ENCODE measurements at regions not wholly inside any gene's neighbourhood (a gene's known extent, or its start where the extent isn't known, plus 50 kb on each side); places are given as distances from the start of the nearest gene placed in this dataset.

GRCh38 chr2:128628996-128629395, 310.3 kb upstream of the HS6ST1 start:
- Histone ChIP-seq H3K4me3 (replicated peaks; ENCODE audit: insufficient read depth, low read length) (no peak overlapping the region), H3K27ac (replicated peaks) (no peak overlapping the region), H3K27me3 (ENCODE audit: insufficient read depth, poor library complexity, severe bottlenecking) (no peaks in the 10 kb centered on the region)
- DNase-seq (ENCODE audit: low read depth in 1 of 2, low spot score in 1 of 2) = no peak
- TF ChIP-seq REST (IDR thresholded peaks at IDR 0.05; ENCODE audit: insufficient replicate concordance, low read depth) = no peak
- no peak for TF ChIP-seq CTCF (IDR thresholded peaks at IDR 0.05; ENCODE audit: insufficient read depth, low read length)
- TF ChIP-seq SPI1 (IDR thresholded peaks at IDR 0.05; ENCODE audit: borderline replicate concordance, low read depth) = no peak
- no peak for TF ChIP-seq GABPA (IDR thresholded peaks at IDR 0.05; ENCODE audit: low read depth)

- H3K27me3 ChIP-seq (ENCODE audit: insufficient read depth, poor library complexity, severe bottlenecking) = no peaks in the 10 kb centered on the region
- no peak overlapping the region for H3K27ac ChIP-seq (replicated peaks)
- no peak overlapping the region for H3K4me3 ChIP-seq (replicated peaks; ENCODE audit: insufficient read depth, low read length)
- DNase-seq (ENCODE audit: low read depth in 1 of 2, low spot score in 1 of 2) = no peak
- TF ChIP-seq REST (IDR thresholded peaks at IDR 0.05; ENCODE audit: insufficient replicate concordance, low read depth) = no peak
- TF ChIP-seq POLR2AphosphoS5 (IDR thresholded peaks at IDR 0.05; ENCODE audit: low read depth) = no peak
- no peak for TF ChIP-seq SPI1 (IDR thresholded peaks at IDR 0.05; ENCODE audit: borderline replicate concordance, low read depth)
- TF ChIP-seq GABPA (IDR thresholded peaks at IDR 0.05; ENCODE audit: low read depth) = no peak
- TF ChIP-seq CTCF (IDR thresholded peaks at IDR 0.05; ENCODE audit: insufficient read depth, low read length) = no peak
Observed at GRCh38 chr2:128630974-128631697, 312.5 kb upstream of the HS6ST1 start.

- Histone ChIP-seq H3K27ac (replicated peaks) (no peak overlapping the region), H3K4me3 (replicated peaks; ENCODE audit: insufficient read depth, low read length) (no peak overlapping the region), H3K27me3 (ENCODE audit: insufficient read depth, poor library complexity, severe bottlenecking) (no peaks in the 10 kb centered on the region)
- no peak for TF ChIP-seq GABPA (IDR thresholded peaks at IDR 0.05; ENCODE audit: low read depth)
- no peak for TF ChIP-seq SPI1 (IDR thresholded peaks at IDR 0.05; ENCODE audit: borderline replicate concordance, low read depth)
- TF ChIP-seq CTCF (IDR thresholded peaks at IDR 0.05; ENCODE audit: insufficient read depth, low read length) = no peak
- no peak for TF ChIP-seq POLR2AphosphoS5 (IDR thresholded peaks at IDR 0.05; ENCODE audit: low read depth)
- no peak for TF ChIP-seq REST (IDR thresholded peaks at IDR 0.05; ENCODE audit: insufficient replicate concordance, low read depth)
- no peak for DNase-seq (ENCODE audit: low read depth in 1 of 2, low spot score in 1 of 2)
Observed at GRCh38 chr2:128631698-128632500, 313.2 kb upstream of the HS6ST1 start.

All from HL-60 (cell line).